HL-60 (cell line): ENCODE measurements at regions not wholly inside any gene's neighbourhood (a gene's known extent, or its start where the extent isn't known, plus 50 kb on each side); places are given as distances from the start of the nearest gene placed in this dataset.

Source experiments
- CTCF ChIP-seq: IDR thresholded peaks from one replicate; pipeline ENCODE4 v1.5.1; 2011; ENCODE audit warnings: low read length, control low read depth, inconsistent platforms; ENCODE audit not compliant: insufficient read depth
- POLR2AphosphoS5 ChIP-seq: IDR thresholded peaks from 2 replicates; pipeline ENCODE4 v1.6.1; 2012; ENCODE audit warnings: low read depth
- REST ChIP-seq: IDR thresholded peaks from 2 replicates; pipeline ENCODE4 v1.6.1; 2012; ENCODE audit warnings: low read depth; ENCODE audit not compliant: insufficient replicate concordance
- SPI1 ChIP-seq: IDR thresholded peaks from 2 replicates; pipeline ENCODE4 v1.6.1; 2012; ENCODE audit warnings: low read depth, mild to moderate bottlenecking, borderline replicate concordance

GRCh38 chr1:192914092-192914491 lies 105.3 kb downstream of the RGS2 start:
- TF ChIP-seq CTCF (no peak), REST (no peak), SPI1 (no peak), POLR2AphosphoS5 (no peak)
